WTC11 (cell line): ENCODE measurements at regions not wholly inside any gene's neighbourhood (a gene's known extent, or its start where the extent isn't known, plus 50 kb on each side); places are given as distances from the start of the nearest gene placed in this dataset.

Experiments
- ATAC-seq: fragments of 200-7000 bp; cut with Tn5 transposase; 2 replicates; pipeline ENCODE4 v1.10.0; 2021; ENCODE audit warnings: mild to moderate bottlenecking, moderate library complexity
- CTCF ChIA-PET: fragments of 300-600 bp; sonication (Branson Sonifier 250); formaldehyde crosslinking; loops from one replicate; lab custom pipeline; 2021; ENCODE audit warnings: antibody characterized with exemption; lab: Charles Lee
- POLR2A ChIA-PET: fragments of 350-600 bp; sonication (Branson Sonifier 250); formaldehyde crosslinking; loops from one replicate; lab custom pipeline; 2021; ENCODE audit warnings: antibody characterized with exemption; lab: Charles Lee
- DNase-seq: peaks from one replicate; pipeline ENCODE4 v3.0.0; 2021; ENCODE audit warnings: low spot score
- H3K27ac Mint-ChIP-seq: 2 replicates; pipeline ENCODE4 v1.8.0; 2021; ENCODE audit warnings: mixed read lengths
- H3K27me3 Mint-ChIP-seq: 2 replicates; pipeline ENCODE4 v1.8.0; 2021; ENCODE audit warnings: low read depth, mild to moderate bottlenecking, moderate library complexity, mixed read lengths
- H3K36me3 Mint-ChIP-seq: 2 replicates; pipeline ENCODE4 v1.8.0; 2021; ENCODE audit warnings: mixed read lengths
- H3K4me1 Mint-ChIP-seq: 2 replicates; pipeline ENCODE4 v1.8.0; 2022; ENCODE audit warnings: mixed read lengths
- H3K4me3 Mint-ChIP-seq: 2 replicates; pipeline ENCODE4 v1.8.0; 2021; ENCODE audit warnings: mild to moderate bottlenecking, moderate library complexity, mixed read lengths
- H3K9me3 Mint-ChIP-seq: 2 replicates; pipeline ENCODE4 v1.8.0; 2021; ENCODE audit warnings: mixed read lengths
- ARID4B ChIP-seq: sonication (generic); formaldehyde crosslinking; IDR thresholded peaks from 2 replicates; pipeline ENCODE4 v1.8.0; 2023; ENCODE audit warnings: missing genetic modification reagents, mild to moderate bottlenecking, borderline replicate concordance
- ATF6 ChIP-seq: sonication (generic); formaldehyde crosslinking; IDR thresholded peaks from 2 replicates; pipeline ENCODE4 v1.8.1; 2023; ENCODE audit warnings: mild to moderate bottlenecking, missing genetic modification reagents
- CBFB ChIP-seq: sonication (generic); formaldehyde crosslinking; IDR thresholded peaks from 2 replicates; pipeline ENCODE4 v1.8.1; 2022; ENCODE audit warnings: mild to moderate bottlenecking, low read depth, missing genetic modification reagents
- CTCF ChIP-seq: fragments of 200-600 bp; IDR thresholded peaks from 2 replicates; pipeline ENCODE4 v1.8.0; 2022; ENCODE audit warnings: antibody characterized with exemption
- EMX1 ChIP-seq: fragments of 250-450 bp; sonication (Bioruptor Pico); IDR thresholded peaks from 2 replicates; pipeline ENCODE4 v1.8.0; 2021; ENCODE audit warnings: mild to moderate bottlenecking
- FOXP1 ChIP-seq: sonication (generic); formaldehyde crosslinking; IDR thresholded peaks from 2 replicates; pipeline ENCODE4 v1.8.0; 2022; ENCODE audit warnings: missing genetic modification reagents, mild to moderate bottlenecking, moderate library complexity, borderline replicate concordance
- MXD4 ChIP-seq: fragments of 250-450 bp; sonication (Bioruptor Pico); IDR thresholded peaks from 2 replicates; pipeline ENCODE4 v1.8.0; 2021; ENCODE audit warnings: mild to moderate bottlenecking, moderate library complexity, borderline replicate concordance
- MYBL2 ChIP-seq: sonication (generic); formaldehyde crosslinking; IDR thresholded peaks from 2 replicates; pipeline ENCODE4 v1.8.1; 2023; ENCODE audit warnings: mild to moderate bottlenecking, moderate library complexity, missing genetic modification reagents
- NFE2L1 ChIP-seq: sonication (generic); formaldehyde crosslinking; IDR thresholded peaks from 2 replicates; pipeline ENCODE4 v1.8.1; 2023; ENCODE audit warnings: missing genetic modification reagents
- NR1H2 ChIP-seq: sonication (generic); formaldehyde crosslinking; IDR thresholded peaks from 2 replicates; pipeline ENCODE4 v1.9.0; 2021; ENCODE audit warnings: mild to moderate bottlenecking, moderate library complexity, missing genetic modification reagents
- PRDM15 ChIP-seq: sonication (generic); formaldehyde crosslinking; IDR thresholded peaks from 2 replicates; pipeline ENCODE4 v1.8.0; 2022; ENCODE audit warnings: missing genetic modification reagents
- TCF7 ChIP-seq: sonication (generic); formaldehyde crosslinking; IDR thresholded peaks from 2 replicates; pipeline ENCODE4 v1.8.0; 2022; ENCODE audit warnings: mild to moderate bottlenecking, low read depth, missing genetic modification reagents, moderate library complexity
- ZBTB21 ChIP-seq: sonication (generic); formaldehyde crosslinking; IDR thresholded peaks from 2 replicates; pipeline ENCODE4 v1.8.1; 2023; ENCODE audit warnings: mild to moderate bottlenecking, missing genetic modification reagents, borderline replicate concordance
- ZBTB43 ChIP-seq: sonication (generic); formaldehyde crosslinking; IDR thresholded peaks from 2 replicates; pipeline ENCODE4 v1.8.1; 2023; ENCODE audit warnings: mild to moderate bottlenecking, missing genetic modification reagents
- ZNF121 ChIP-seq: sonication (generic); formaldehyde crosslinking; IDR thresholded peaks from 2 replicates; pipeline ENCODE4 v1.8.0; 2023; ENCODE audit warnings: missing genetic modification reagents
- ZSCAN18 ChIP-seq: fragments of 250-450 bp; sonication (Bioruptor Pico); IDR thresholded peaks from 2 replicates; pipeline ENCODE4 v2.1.2; 2022; ENCODE audit warnings: mild to moderate bottlenecking, moderate library complexity
- TF ChIP-seq, protein P1 (sequence below): sonication (generic); formaldehyde crosslinking; IDR thresholded peaks from 2 replicates; pipeline ENCODE4 v1.8.0; 2022; ENCODE audit warnings: mild to moderate bottlenecking, missing genetic modification reagents
- TF ChIP-seq, protein P2 (sequence below): sonication (generic); formaldehyde crosslinking; IDR thresholded peaks from 2 replicates; pipeline ENCODE4 v1.8.1; 2022; ENCODE audit warnings: mild to moderate bottlenecking, missing genetic modification reagents, moderate library complexity, borderline replicate concordance

GRCh38 chr21:38925923-38926322 is 120.2 kb downstream of the ETS2 start (continued):
- TF ChIP-seq NR1H2 (CRISPR knock-in tag) (no peak), ATF6 (CRISPR knock-in tag) (no peak), ZBTB43 (CRISPR knock-in tag) (no peak), PRDM15 (CRISPR knock-in tag) (no peak), NFE2L1 (CRISPR knock-in tag) (no peak), CBFB (CRISPR knock-in tag) (no peak), TCF7 (CRISPR knock-in tag) (no peak)
- TF ChIP-seq, protein P1, sequence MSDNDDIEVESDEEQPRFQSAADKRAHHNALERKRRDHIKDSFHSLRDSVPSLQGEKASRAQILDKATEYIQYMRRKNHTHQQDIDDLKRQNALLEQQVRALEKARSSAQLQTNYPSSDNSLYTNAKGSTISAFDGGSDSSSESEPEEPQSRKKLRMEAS (CRISPR knock-in tag): no peak

DNA sequence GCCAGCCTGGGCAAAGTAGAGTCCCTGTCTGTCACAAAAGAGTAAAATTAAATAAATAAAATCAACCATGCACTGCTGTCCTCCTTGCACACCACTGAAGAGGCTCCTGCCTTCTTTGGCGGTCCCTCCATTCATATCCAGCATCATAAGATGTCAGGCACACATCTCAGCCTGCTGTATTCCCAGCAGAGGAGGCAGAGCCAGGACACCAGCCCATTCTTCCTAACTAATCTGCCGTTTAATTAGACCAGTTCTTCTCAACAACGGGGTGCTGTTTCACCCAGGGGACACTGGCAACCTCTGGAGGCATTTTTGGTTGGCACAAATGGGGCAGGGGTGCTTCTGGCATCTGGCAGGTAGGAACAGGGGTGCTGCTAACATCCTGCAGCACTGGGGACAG is 119.7 kb downstream of the ETS2 start:
- CTCF ChIA-PET: no interaction called here
- ATAC-seq: no peak
- POLR2A ChIA-PET: no interaction called here
- TF ChIP-seq ZNF121 (CRISPR knock-in tag) (no peak), ZSCAN18 (no peak), FOXP1 (CRISPR knock-in tag) (no peak), ARID4B (CRISPR knock-in tag) (no peak), ZBTB43 (CRISPR knock-in tag) (no peak), MXD4 (CRISPR knock-in tag) (no peak), CTCF (no peak), MYBL2 (CRISPR knock-in tag) (no peak), ZBTB21 (CRISPR knock-in tag) (no peak), EMX1 (no peak)
- TF ChIP-seq, protein P2, sequence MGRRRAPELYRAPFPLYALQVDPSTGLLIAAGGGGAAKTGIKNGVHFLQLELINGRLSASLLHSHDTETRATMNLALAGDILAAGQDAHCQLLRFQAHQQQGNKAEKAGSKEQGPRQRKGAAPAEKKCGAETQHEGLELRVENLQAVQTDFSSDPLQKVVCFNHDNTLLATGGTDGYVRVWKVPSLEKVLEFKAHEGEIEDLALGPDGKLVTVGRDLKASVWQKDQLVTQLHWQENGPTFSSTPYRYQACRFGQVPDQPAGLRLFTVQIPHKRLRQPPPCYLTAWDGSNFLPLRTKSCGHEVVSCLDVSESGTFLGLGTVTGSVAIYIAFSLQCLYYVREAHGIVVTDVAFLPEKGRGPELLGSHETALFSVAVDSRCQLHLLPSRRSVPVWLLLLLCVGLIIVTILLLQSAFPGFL (CRISPR knock-in tag): no peak

More for the DNA sequence above, 119.7 kb downstream of the ETS2 start:
- no peaks in the 10 kb centered on the region for H3K4me1 Mint-ChIP-seq
- H3K36me3 Mint-ChIP-seq: peaks cover 6% of the 10 kb centered on the region
- no peaks in the 10 kb centered on the region for H3K27me3 Mint-ChIP-seq
- no peak overlapping the region for H3K4me3 Mint-ChIP-seq
- no peak for DNase-seq
- H3K9me3 Mint-ChIP-seq: peaks cover 23% of the 10 kb centered on the region
- no peak overlapping the region for H3K27ac Mint-ChIP-seq
